ENCODE measurements at regions not wholly inside any gene's neighbourhood (a gene's known extent, or its start where the extent isn't known, plus 50 kb on each side); places are given as distances from the start of the nearest gene placed in this dataset.

- H3K9me2 ChIP-seq (ENCODE audit: insufficient read depth, low read length): no peaks in the 10 kb centered on the region
- TF ChIP-seq SMC3 (conservative IDR thresholded peaks at IDR 0.05; ENCODE audit: poor library complexity): no peak
- TF ChIP-seq EZH2 (IDR thresholded peaks at IDR 0.05; ENCODE audit: borderline replicate concordance, insufficient read depth, low read length, poor library complexity, severe bottlenecking): no peak
- TF ChIP-seq CTCF (IDR thresholded peaks at IDR 0.05; ENCODE audit: poor library complexity, severe bottlenecking): no peak
- no peak for TF ChIP-seq POLR2AphosphoS5 (IDR thresholded peaks at IDR 0.05)
- TF ChIP-seq TAF1 (IDR thresholded peaks at IDR 0.05; ENCODE audit: low read depth): no peak
- no peak for TF ChIP-seq RAD21 (conservative IDR thresholded peaks at IDR 0.05)
- no peak for TF ChIP-seq EP300 (conservative IDR thresholded peaks at IDR 0.05; ENCODE audit: poor library complexity, severe bottlenecking)
- H3K9ac ChIP-seq (ENCODE audit: low read length): no peak overlapping the region
- no peaks in the 10 kb centered on the region for H4K20me1 ChIP-seq (ENCODE audit: insufficient read depth)
- no peaks in the 10 kb centered on the region for H3K79me2 ChIP-seq (replicated peaks; ENCODE audit: insufficient read depth, low read length)
- H2AFZ ChIP-seq (ENCODE audit: low read depth, low read length): no peak overlapping the region
- H3K36me3 ChIP-seq (ENCODE audit: insufficient read depth, low read length): no peaks in the 10 kb centered on the region
- H3K27me3 ChIP-seq (ENCODE audit: insufficient read depth, low read depth, low read length): no peaks in the 10 kb centered on the region
- H3F3A ChIP-seq (ENCODE audit: insufficient read depth, low read length, poor library complexity, severe bottlenecking): no peaks in the 10 kb centered on the region
- H3K4me2 ChIP-seq (ENCODE audit: low read length): no peak overlapping the region
- no peaks in the 10 kb centered on the region for H3K9me3 ChIP-seq (ENCODE audit: low read length)
- H3K4me3 ChIP-seq (ENCODE audit: low read length): no peak overlapping the region
- H3K27ac ChIP-seq (ENCODE audit: low read length): no peak overlapping the region
Observed at GRCh38 chr11:70833011-70833410, 419.4 kb downstream of the SHANK2 start.

DNA sequence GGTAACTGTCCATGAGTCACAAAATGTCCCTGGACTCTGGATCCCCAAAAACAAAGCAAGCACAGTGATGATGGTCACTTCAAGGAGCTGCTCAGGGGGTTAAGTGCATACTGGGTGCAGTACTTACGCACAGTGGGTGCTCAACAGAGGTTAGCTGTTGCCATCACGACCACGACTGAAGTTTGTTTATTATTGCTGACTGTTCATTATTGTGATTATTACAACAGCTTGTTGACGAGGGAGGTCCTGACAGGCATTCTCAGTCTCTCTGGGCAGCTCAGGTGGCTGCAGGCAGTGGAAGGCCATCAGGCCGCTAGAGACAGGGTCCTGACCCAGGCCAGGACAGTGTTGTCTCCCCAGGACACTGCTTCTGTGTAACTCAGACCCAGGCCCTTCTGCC lies 418.8 kb downstream of the SHANK2 start:
- no peaks in the 10 kb centered on the region for H4K20me1 ChIP-seq (ENCODE audit: insufficient read depth)
- H3F3A ChIP-seq (ENCODE audit: insufficient read depth, low read length, poor library complexity, severe bottlenecking): no peaks in the 10 kb centered on the region
- H3K9me2 ChIP-seq (ENCODE audit: insufficient read depth, low read length): no peaks in the 10 kb centered on the region
- H3K79me2 ChIP-seq (replicated peaks; ENCODE audit: insufficient read depth, low read length): no peaks in the 10 kb centered on the region
- no peaks in the 10 kb centered on the region for H3K27me3 ChIP-seq (ENCODE audit: insufficient read depth, low read depth, low read length)
- TF ChIP-seq EP300 (conservative IDR thresholded peaks at IDR 0.05; ENCODE audit: poor library complexity, severe bottlenecking) (no peak), EZH2 (IDR thresholded peaks at IDR 0.05; ENCODE audit: borderline replicate concordance, insufficient read depth, low read length, poor library complexity, severe bottlenecking) (no peak), MXI1 (conservative IDR thresholded peaks at IDR 0.05; ENCODE audit: poor library complexity, severe bottlenecking) (no peak), SMC3 (conservative IDR thresholded peaks at IDR 0.05; ENCODE audit: poor library complexity) (no peak), POLR2AphosphoS5 (IDR thresholded peaks at IDR 0.05) (no peak), CTCF (IDR thresholded peaks at IDR 0.05; ENCODE audit: poor library complexity, severe bottlenecking) (no peak), TAF1 (IDR thresholded peaks at IDR 0.05; ENCODE audit: low read depth) (no peak)
- no peak overlapping the region for H3K27ac ChIP-seq (ENCODE audit: low read length)
- H3K9ac ChIP-seq (ENCODE audit: low read length): no peak overlapping the region
- H3K4me2 ChIP-seq (ENCODE audit: low read length): no peak overlapping the region
- no peak overlapping the region for H2AFZ ChIP-seq (ENCODE audit: low read depth, low read length)
- no peaks in the 10 kb centered on the region for H3K9me3 ChIP-seq (ENCODE audit: low read length)
- H3K4me3 ChIP-seq (ENCODE audit: low read length): no peak overlapping the region
- no peaks in the 10 kb centered on the region for H3K36me3 ChIP-seq (ENCODE audit: insufficient read depth, low read length)

DNA sequence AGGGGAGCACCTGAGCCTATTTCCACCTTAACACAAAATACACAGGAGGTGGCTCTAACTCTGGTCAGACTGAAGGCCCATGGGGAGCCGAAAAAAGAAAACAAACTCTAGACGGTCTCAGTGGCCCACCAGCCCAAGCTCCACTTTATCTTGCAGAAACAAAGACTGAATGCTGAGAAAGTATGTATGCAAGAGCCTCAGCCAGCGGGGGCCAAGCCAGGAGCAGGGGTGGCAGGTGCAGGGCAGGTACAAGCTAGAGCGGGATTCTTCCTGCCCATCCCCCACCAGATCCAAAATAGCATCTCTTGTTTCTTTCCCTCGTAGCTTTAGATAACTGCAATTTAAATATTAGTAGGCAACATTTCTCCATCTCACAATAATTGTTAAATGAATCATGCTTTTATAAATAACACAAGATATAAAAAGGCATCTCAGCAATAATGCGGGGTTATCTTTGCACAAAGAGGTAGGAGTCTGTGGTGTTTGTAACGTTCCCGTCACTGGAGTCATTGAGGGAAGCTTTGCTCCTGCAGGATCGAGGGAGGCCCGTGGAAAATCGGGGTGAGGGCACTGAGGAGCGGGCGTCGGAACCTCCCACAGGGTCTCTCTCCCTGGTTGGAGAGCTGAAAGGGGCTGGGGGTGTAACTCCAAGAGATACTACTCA lies 418.0 kb downstream of the SHANK2 start:
- TF ChIP-seq CTCF (IDR thresholded peaks at IDR 0.05; ENCODE audit: poor library complexity, severe bottlenecking) (no peak), EZH2 (IDR thresholded peaks at IDR 0.05; ENCODE audit: borderline replicate concordance, insufficient read depth, low read length, poor library complexity, severe bottlenecking) (no peak), POLR2AphosphoS5 (IDR thresholded peaks at IDR 0.05) (no peak), TAF1 (IDR thresholded peaks at IDR 0.05; ENCODE audit: low read depth) (no peak), EP300 (conservative IDR thresholded peaks at IDR 0.05; ENCODE audit: poor library complexity, severe bottlenecking) (no peak), RAD21 (conservative IDR thresholded peaks at IDR 0.05) (no peak), MXI1 (conservative IDR thresholded peaks at IDR 0.05; ENCODE audit: poor library complexity, severe bottlenecking) (no peak), REST (IDR thresholded peaks at IDR 0.05; ENCODE audit: borderline replicate concordance) (no peak), SMC3 (conservative IDR thresholded peaks at IDR 0.05; ENCODE audit: poor library complexity) (no peak)
- Histone ChIP-seq H3K27ac (ENCODE audit: low read length) (no peak overlapping the region), H3F3A (ENCODE audit: insufficient read depth, low read length, poor library complexity, severe bottlenecking) (no peaks in the 10 kb centered on the region), H3K36me3 (ENCODE audit: insufficient read depth, low read length) (no peaks in the 10 kb centered on the region), H2AFZ (ENCODE audit: low read depth, low read length) (no peak overlapping the region), H4K20me1 (ENCODE audit: insufficient read depth) (no peaks in the 10 kb centered on the region), H3K9me2 (ENCODE audit: insufficient read depth, low read length) (no peaks in the 10 kb centered on the region), H3K79me2 (replicated peaks; ENCODE audit: insufficient read depth, low read length) (no peaks in the 10 kb centered on the region), H3K9ac (ENCODE audit: low read length) (no peak overlapping the region), H3K27me3 (ENCODE audit: insufficient read depth, low read depth, low read length) (no peaks in the 10 kb centered on the region), H3K4me3 (ENCODE audit: low read length) (no peak overlapping the region), H3K4me2 (ENCODE audit: low read length) (no peak overlapping the region), H3K9me3 (ENCODE audit: low read length) (no peaks in the 10 kb centered on the region)
